ENCODE measurements at regions not wholly inside any gene's neighbourhood (a gene's known extent, or its start where the extent isn't known, plus 50 kb on each side); places are given as distances from the start of the nearest gene placed in this dataset.

GRCh38 chr12:114919479-114919878 lies 235.5 kb upstream of the TBX3 start:
- no peak for DNase-seq
- Mint-ChIP-seq H3K4me1 (no peaks in the 10 kb centered on the region), H3K27ac (no peak overlapping the region), H3K36me3 (ENCODE audit: low read depth) (no peaks in the 10 kb centered on the region), H3K4me3 (no peak overlapping the region), H3K27me3 (no peaks in the 10 kb centered on the region), H3K9me3 (no peaks in the 10 kb centered on the region)
- no peak for TF ChIP-seq CTCF (IDR thresholded peaks at IDR 0.05)
- intact Hi-C loops (cut with micrococcal nuclease): no loop called here
- no peak for ATAC-seq (ENCODE audit: low read depth)
- ChIA-PET CTCF (no interaction called here), POLR2A (no interaction called here)

GRCh38 chr12:114918535-114919233 lies 234.7 kb upstream of the TBX3 start:
- Mint-ChIP-seq H3K36me3 (ENCODE audit: low read depth) (no peaks in the 10 kb centered on the region), H3K27ac (no peak overlapping the region), H3K27me3 (no peaks in the 10 kb centered on the region), H3K4me1 (no peaks in the 10 kb centered on the region), H3K9me3 (no peaks in the 10 kb centered on the region), H3K4me3 (no peak overlapping the region)
- ATAC-seq (ENCODE audit: low read depth): no peak
- POLR2A ChIA-PET: no interaction called here
- no peak for TF ChIP-seq CTCF (IDR thresholded peaks at IDR 0.05)
- intact Hi-C loops (cut with micrococcal nuclease): no loop called here
- no peak for DNase-seq
- CTCF ChIA-PET: no interaction called here

GRCh38 chr12:114917953-114918352 lies 234.0 kb upstream of the TBX3 start:
- ChIA-PET POLR2A (no interaction called here), CTCF (no interaction called here)
- DNase-seq (no peak), ATAC-seq (ENCODE audit: low read depth) (no peak)
- Mint-ChIP-seq H3K27ac (no peak overlapping the region), H3K27me3 (no peaks in the 10 kb centered on the region), H3K4me3 (no peak overlapping the region), H3K4me1 (no peaks in the 10 kb centered on the region), H3K36me3 (ENCODE audit: low read depth) (no peaks in the 10 kb centered on the region), H3K9me3 (no peaks in the 10 kb centered on the region)
- intact Hi-C loops (cut with micrococcal nuclease): no loop called here
- TF ChIP-seq CTCF (IDR thresholded peaks at IDR 0.05): no peak

- Mint-ChIP-seq H3K27me3 (no peaks in the 10 kb centered on the region), H3K36me3 (ENCODE audit: low read depth) (no peaks in the 10 kb centered on the region), H3K4me3 (no peak overlapping the region), H3K27ac (no peak overlapping the region), H3K4me1 (no peaks in the 10 kb centered on the region), H3K9me3 (no peaks in the 10 kb centered on the region)
- ChIA-PET POLR2A (no interaction called here), CTCF (no interaction called here)
- ATAC-seq (ENCODE audit: low read depth): no peak
- DNase-seq: no peak
- TF ChIP-seq CTCF (IDR thresholded peaks at IDR 0.05): no peak
- intact Hi-C loops (cut with micrococcal nuclease): no loop called here
These were observed 233.3 kb upstream of the TBX3 start for GRCh38 chr12:114917307-114917706.

GRCh38 chr12:114916541-114916940 lies 232.6 kb upstream of the TBX3 start:
- DNase-seq: no peak
- Mint-ChIP-seq H3K27me3 (no peaks in the 10 kb centered on the region), H3K4me3 (no peak overlapping the region), H3K36me3 (ENCODE audit: low read depth) (no peaks in the 10 kb centered on the region), H3K9me3 (no peaks in the 10 kb centered on the region), H3K27ac (no peak overlapping the region), H3K4me1 (no peaks in the 10 kb centered on the region)
- no peak for ATAC-seq (ENCODE audit: low read depth)
- intact Hi-C loops (cut with micrococcal nuclease): no loop called here
- TF ChIP-seq CTCF (IDR thresholded peaks at IDR 0.05): no peak
- POLR2A ChIA-PET: no interaction called here
- CTCF ChIA-PET: no interaction called here

All from activated B cell treated with CpG ODN at 0.5 μM for 24 hours (primary cell).